Heart left ventricle (tissue), 16 donors: ENCODE measurements at regions not wholly inside any gene's neighbourhood (a gene's known extent, or its start where the extent isn't known, plus 50 kb on each side); places are given as distances from the start of the nearest gene placed in this dataset.

Experiments
- ATAC-seq, 4 donors: fragments of 200-7000 bp; cut with Tn5 transposase; one replicate each; pipeline ENCODE4 v1.9.1; 2020 to 2022; ENCODE audit warnings: moderate library complexity in 4 of 4, mild to moderate bottlenecking in 3 of 4, moderate number of reproducible peaks in 1 of 4
- DNase-seq, 5 donors: peaks; one replicate each; pipeline ENCODE4 v3.0.0-alpha.2; 2020
- H3K27ac ChIP-seq, 12 donors: fragments of 200-600 bp; sonication (generic) in 4 of 12; one replicate each; pipeline versions ENCODE4 v1.5.0 to v1.8.0; 2016 to 2022; ENCODE audit warnings: mild to moderate bottlenecking in 2 of 12
- H3K27me3 ChIP-seq, 9 donors: fragments of 200-600 bp; sonication (generic) in 2 of 9; one replicate each; pipeline versions ENCODE4 v1.5.1 to v1.8.0; 2016 to 2022; ENCODE audit warnings: mild to moderate bottlenecking in 3 of 9
- H3K36me3 ChIP-seq, 9 donors: fragments of 200-600 bp; sonication (generic) in 2 of 9; one replicate each; pipeline versions ENCODE4 v1.5.0 to v1.8.0; 2018 to 2022; ENCODE audit warnings: mild to moderate bottlenecking in 2 of 9
- H3K4me1 ChIP-seq, 12 donors: fragments of 200-600 bp; sonication (generic) in 4 of 12; one replicate each; pipeline versions ENCODE4 v1.5.0 to v1.8.0; 2016 to 2022; ENCODE audit warnings: mild to moderate bottlenecking in 3 of 12
- H3K4me3 ChIP-seq, 12 donors: fragments of 200-600 bp; sonication (generic) in 4 of 12; one replicate each; pipeline versions ENCODE4 v1.5.0 to v1.8.0; 2017 to 2022; ENCODE audit warnings: mild to moderate bottlenecking in 9 of 12, moderate library complexity in 4 of 12
- H3K9me3 ChIP-seq, 12 donors: fragments of 200-600 bp; sonication (generic) in 4 of 12; one replicate each; pipeline versions ENCODE4 v1.5.0 to v1.8.0; 2016 to 2022; ENCODE audit warnings: mild to moderate bottlenecking in 1 of 12
- CTCF ChIP-seq, 12 donors: fragments of 200-600 bp; sonication (generic) in 4 of 12; IDR thresholded peaks; one replicate each; pipeline versions ENCODE4 v1.5.0 to v1.8.0; 2018 to 2022; ENCODE audit warnings: antibody characterized with exemption in 12 of 12, mild to moderate bottlenecking in 5 of 12
- POLR2A ChIP-seq, 2 donors: fragments of 450-650 bp; IDR thresholded peaks; one replicate each; pipeline ENCODE4 v1.6.1; 2017; ENCODE audit warnings: antibody characterized with exemption in 2 of 2, mild to moderate bottlenecking in 2 of 2, moderate library complexity in 2 of 2
- WGBS, 4 donors: extraction: QIAGEN DNeasy Blood & Tissue Kit in 2 of 4; methylation state at CpG; one replicate each; pipeline versions ENCODE4 v1.1.5 to v1.1.7; 2013 to 2018; 5-methylcytosine and 5-hydroxymethylcytosine counted together
- intact Hi-C, 10 donors: fragments of 100-400 bp; cut with DNase I; formaldehyde crosslinking; loops; one replicate each; pipeline versions ENCODE4 v1.11.1 to v1.14.2; 2022
- donor health status: ischemic (EF 13 %, LVEDD 7.1; RV severe dilation, severe dysfunction).
- donor health status: healthy with polysubstance abuse.
- donor health status: DM: no; HTN: yes; CAD: no.
- donor health status: DM: no; HTN: no; CAD: no.
- donor health status: ischemic (EF 25% LVEDD 6.9; RV normal size, moderate dysfunction).
- donor health status: ischemic (EF 25% LVEDD 5.7; RV mildly dilated, moderate dysfunction).
- donor health status: healthy.
- donor health status: DM: yes; HTN: yes; CAD: no.
- donor health status: ischemic (EF 35%, LVEDD 5.7; RV mildly dilated, moderate dysfunction).
- donor health status: nonischemic (EF 11% LVEDD 7.7; RV severe dilation, severe dysfunction).
- donor health status: DM: yes; HTN: yes; CAD: no.
- donor health status: PGD.
- donor health status: ischemic (EF 29% LVEDD 5.4; RV normal size, mild dysfunction).
- donor health status: nonischemic (EF 23%, LVEDD 6.1; RV moderate dilation, normal function).

GRCh38 chr12:78331753-78332152 lies 501.1 kb downstream of the NAV3 start:
- Histone ChIP-seq H3K9me3 (peaks cover 0 to under 1% (median 0%) of the 10 kb centered on the region in 12 donors), H3K36me3 (no peaks in the 10 kb centered on the region), H3K27ac (no peak overlapping the region), H3K27me3 (no peaks in the 10 kb centered on the region), H3K4me3 (no peak overlapping the region), H3K4me1 (no peaks in the 10 kb centered on the region)
- WGBS, 4 donors, result 23 to 29% (median 28%) methylated on average over 3 of the region's 3 CpGs
- DNase-seq (no peak), ATAC-seq (no peak)
- TF ChIP-seq CTCF (IDR thresholded peaks at IDR 0.05), result no peak
- TF ChIP-seq POLR2A (IDR thresholded peaks at IDR 0.05), result no peak
- intact Hi-C loops, result no loop called here

GRCh38 chr12:78338054-78338785 lies 507.5 kb downstream of the NAV3 start:
- intact Hi-C loops, result no loop called here
- TF ChIP-seq POLR2A (IDR thresholded peaks at IDR 0.05), result no peak
- TF ChIP-seq CTCF (IDR thresholded peaks at IDR 0.05), result no peak
- Histone ChIP-seq H3K9me3 (peaks cover 0 to 3% (median 0%) of the 10 kb centered on the region in 12 donors), H3K27ac (no peak overlapping the region), H3K4me3 (no peak overlapping the region), H3K4me1 (no peaks in the 10 kb centered on the region), H3K36me3 (no peaks in the 10 kb centered on the region), H3K27me3 (no peaks in the 10 kb centered on the region)
- ATAC-seq, result no peak
- no peak for DNase-seq
- WGBS, 4 donors, result 90 to 95% (median 92%) methylated on average over 2 of the region's 2 CpGs

- H3K27ac ChIP-seq, result no peak overlapping the region
- no peak for TF ChIP-seq POLR2A (IDR thresholded peaks at IDR 0.05)
- no peak for TF ChIP-seq CTCF (IDR thresholded peaks at IDR 0.05)
- no peak overlapping the region for H3K4me3 ChIP-seq
- no peak for ATAC-seq
- no peaks in the 10 kb centered on the region for H3K4me1 ChIP-seq
- H3K9me3 ChIP-seq, result peaks cover 0 to 8% (median 0%) of the 10 kb centered on the region in 12 donors
- DNase-seq, result no peak
- no peaks in the 10 kb centered on the region for H3K36me3 ChIP-seq
- no peaks in the 10 kb centered on the region for H3K27me3 ChIP-seq
- intact Hi-C loops, result no loop called here
- WGBS, 4 donors, result 85 to 96% (median 86%) methylated on average over 4 of the region's 4 CpGs
Observed at GRCh38 chr12:78340406-78340805, 509.7 kb downstream of the NAV3 start.

GRCh38 chr12:78343657-78344056 lies 513.0 kb downstream of the NAV3 start:
- no peak for ATAC-seq
- TF ChIP-seq CTCF (IDR thresholded peaks at IDR 0.05) (no peak), POLR2A (IDR thresholded peaks at IDR 0.05) (no peak)
- DNase-seq, result no peak
- intact Hi-C loops, result no loop called here
- Histone ChIP-seq H3K27ac (no peak overlapping the region), H3K4me1 (no peaks in the 10 kb centered on the region), H3K9me3 (peaks cover 0 to 18% (median 3%) of the 10 kb centered on the region in 12 donors), H3K36me3 (no peaks in the 10 kb centered on the region), H3K4me3 (no peak overlapping the region), H3K27me3 (no peaks in the 10 kb centered on the region)
- 77 to 89% (median 82%) methylated on average over 1 of the region's 1 CpG for WGBS, 4 donors
